HS-5 (cell line): ENCODE measurements at regions not wholly inside any gene's neighbourhood (a gene's known extent, or its start where the extent isn't known, plus 50 kb on each side); places are given as distances from the start of the nearest gene placed in this dataset.

Experiments used
- DNase-seq: peaks from one replicate; pipeline ENCODE4 v3.0.0-alpha.2; 2012; ENCODE audit warnings: low read depth

GRCh38 chr20:17787816-17788215 is 88.0 kb downstream of the BANF2 start:
- no peak for DNase-seq

- no peak for DNase-seq
Measured at GRCh38 chr20:17786221-17786718, 86.5 kb downstream of the BANF2 start.
